K562 (cell line): ENCODE measurements at regions not wholly inside any gene's neighbourhood (a gene's known extent, or its start where the extent isn't known, plus 50 kb on each side); places are given as distances from the start of the nearest gene placed in this dataset.

ENCODE experiments used
- ATAC-seq: fragments of 200-7000 bp; cut with Tn5 transposase; 3 replicates; pipeline ENCODE4 v1.9.1; 2020; ENCODE audit warnings: moderate library complexity
- BruUV-seq: library from RNA; stranded (reverse); fragments of 400-500 nt; replicated peaks from 2 replicates; lab custom pipeline; 2021; lab: Mats Ljungman, UMichigan
- CTCF ChIA-PET: fragments of 300-600 bp; formaldehyde crosslinking; extraction: SDS; loops from one replicate; lab custom pipeline; 2021; ENCODE audit warnings: low intra/inter-chr PET ratio; lab: Yijun Ruan, JAX
- POLR2A ChIA-PET: fragments of 300-600, 350-650 bp; sonication (Branson Sonifier 250); formaldehyde crosslinking; extraction: SDS; loops from one replicate; lab custom pipeline; 2021; ENCODE audit warnings: antibody characterized with exemption, inconsistent platforms; lab: Yijun Ruan, JAX
- DNase-seq, 4 experiments: peaks; one replicate each; pipeline versions ENCODE4 v3.0.0 to v3.0.0-alpha.2; 2011 to 2018; ENCODE audit warnings: low spot score in 3 of 4, mixed read lengths in 3 of 4; ENCODE audit errors: extremely low read depth in 1 of 4
- FAIRE-seq: peaks from 2 replicates; lab custom pipeline; 2011; peaks lifted over from hg19 to GRCh38; lab: Jason Lieb, UNC
- H2AFZ ChIP-seq: 2 replicates; pipeline ENCODE4 v1.6.0; 2011; ENCODE audit warnings: low read depth, low read length, control low read depth, inconsistent platforms
- H3K27ac ChIP-seq: fragments of 200-600 bp; 3 replicates; pipeline ENCODE4 v1.8.0; 2011; ENCODE audit warnings: low read depth, mild to moderate bottlenecking, control low read depth, inconsistent platforms, low read length, moderate library complexity, mixed read lengths; ENCODE audit errors: extremely low read depth
- H3K27me3 ChIP-seq, 2 experiments: fragments of 300-600 bp in 1 of 2; 2 replicates in 1 of 2; 3 replicates in 1 of 2; pipeline versions ENCODE4 v1.6.0 to v1.8.0; 2011; ENCODE audit warnings: inconsistent platforms in 2 of 2, low read length in 2 of 2, mild to moderate bottlenecking in 1 of 2, mixed read lengths in 1 of 2, moderate library complexity in 1 of 2; ENCODE audit not compliant: control insufficient read depth in 2 of 2, insufficient read depth in 2 of 2
- H3K36me3 ChIP-seq: fragments of 300-600 bp; 3 replicates; pipeline ENCODE4 v1.8.0; 2011; ENCODE audit warnings: mild to moderate bottlenecking, low read length, inconsistent platforms; ENCODE audit not compliant: control insufficient read depth, insufficient read depth
- H3K4me1 ChIP-seq, 2 experiments: fragments of 200-600 bp in 1 of 2; replicated peaks in 1 of 2; 2 replicates in 1 of 2; 3 replicates in 1 of 2; pipeline versions ENCODE4 v1.5.1 to v1.8.0; 2011; ENCODE audit warnings: inconsistent platforms in 2 of 2, low read length in 2 of 2, mild to moderate bottlenecking in 1 of 2, mixed read lengths in 1 of 2, moderate library complexity in 1 of 2; ENCODE audit not compliant: control insufficient read depth in 2 of 2, insufficient read depth in 2 of 2
- H3K4me2 ChIP-seq: 2 replicates; pipeline ENCODE4 v1.6.1; 2011; ENCODE audit warnings: low read length, control low read depth, inconsistent platforms, mixed read lengths; ENCODE audit not compliant: insufficient read depth
- H3K4me3 ChIP-seq: fragments of 200-600 bp; sonication (generic), shearing (Covaris generic); 2 replicates; pipeline ENCODE4 v1.5.1; 2016; ENCODE audit warnings: control low read depth, inconsistent platforms
- H3K79me2 ChIP-seq: fragments of 200-600 bp; 3 replicates; pipeline ENCODE4 v1.8.0; 2011; ENCODE audit warnings: low read length, inconsistent platforms; ENCODE audit not compliant: control insufficient read depth, insufficient read depth
- H3K9ac ChIP-seq, 2 experiments: 2 replicates each; pipeline versions ENCODE4 v1.6.0 to v1.6.1; 2011; ENCODE audit warnings: low read depth in 2 of 2, low read length in 2 of 2, control low read depth in 1 of 2, inconsistent platforms in 1 of 2, mild to moderate bottlenecking in 1 of 2, mixed read lengths in 1 of 2; ENCODE audit not compliant: insufficient read depth in 1 of 2
- H3K9me1 ChIP-seq: one replicate; pipeline ENCODE4 v1.6.0; 2011; ENCODE audit warnings: inconsistent platforms, mild to moderate bottlenecking, low read length, moderate library complexity; ENCODE audit not compliant: control insufficient read depth, insufficient read depth
- H3K9me3 ChIP-seq: replicated peaks from 2 replicates; pipeline ENCODE4 v1.5.1; 2011; ENCODE audit warnings: low read depth, low read length, inconsistent platforms; ENCODE audit not compliant: control insufficient read depth, insufficient read depth
- H4K20me1 ChIP-seq: replicated peaks from 2 replicates; pipeline ENCODE4 v1.6.1; 2011; ENCODE audit warnings: low read length, inconsistent platforms, mixed read lengths; ENCODE audit not compliant: control insufficient read depth, insufficient read depth
- BRD4 ChIP-seq: fragments of 200-600 bp; sonication (generic); IDR thresholded peaks from 2 replicates; pipeline ENCODE4 v1.6.1; 2017; ENCODE audit warnings: inconsistent platforms
- CHD1 ChIP-seq: fragments of 200-600 bp; sonication (generic); IDR thresholded peaks from one replicate; pipeline ENCODE4 v1.6.1; 2012; ENCODE audit warnings: mild to moderate bottlenecking, moderate library complexity, low read length, inconsistent platforms
- DMBX1 ChIP-seq: fragments of 250-450 bp; sonication (Bioruptor Pico); IDR thresholded peaks from 2 replicates; pipeline ENCODE4 v1.8.0; 2022; ENCODE audit warnings: inconsistent platforms, mild to moderate bottlenecking, moderate library complexity, borderline replicate concordance
- ETV5 ChIP-seq: sonication (generic); formaldehyde crosslinking; IDR thresholded peaks from 2 replicates; pipeline ENCODE4 v1.4.0; 2020; ENCODE audit warnings: low read depth, mild to moderate bottlenecking, missing genetic modification reagents
- NFYB ChIP-seq: IDR thresholded peaks from 2 replicates; pipeline ENCODE4 v1.6.1; 2011; ENCODE audit warnings: mild to moderate bottlenecking, moderate library complexity; ENCODE audit not compliant: insufficient read length; ENCODE audit errors: extremely low read depth
- RBBP5 ChIP-seq: fragments of 200-600 bp; sonication (generic); IDR thresholded peaks from 2 replicates; pipeline ENCODE4 v1.6.1; 2012; ENCODE audit warnings: borderline replicate concordance, mild to moderate bottlenecking, low read length, control low read depth, inconsistent platforms; ENCODE audit not compliant: insufficient read depth, poor library complexity, severe bottlenecking
- SUPT5H ChIP-seq: fragments of 450-650 bp; IDR thresholded peaks from 2 replicates; pipeline ENCODE4 v1.6.1; 2016
- TFE3 ChIP-seq: fragments of 450-650 bp; formaldehyde crosslinking; IDR thresholded peaks from 2 replicates; pipeline ENCODE4 v1.4.0; 2020; ENCODE audit warnings: mild to moderate bottlenecking, mixed read lengths
- ZNF184 ChIP-seq: sonication (generic); formaldehyde crosslinking; IDR thresholded peaks from 2 replicates; pipeline ENCODE4 v1.5.0; 2020; ENCODE audit warnings: missing genetic modification reagents
- ZNF449 ChIP-seq: fragments of 250-450 bp; sonication (Bioruptor Pico); IDR thresholded peaks from 2 replicates; pipeline ENCODE4 v1.8.0; 2022; ENCODE audit warnings: moderate library complexity, mild to moderate bottlenecking, inconsistent platforms
- ZNF717 ChIP-seq: fragments of 250-450 bp; sonication (Bioruptor Pico); IDR thresholded peaks from 2 replicates; pipeline ENCODE4 v1.5.0; 2021
- WGBS: fragments of 100-300 bp; shearing (Covaris generic); methylation state at CpG from one replicate; pipeline ENCODE4 v1.1.6; 2016; ENCODE audit warnings: low coverage, mixed read lengths; ENCODE audit not compliant: insufficient coverage; ENCODE audit errors: missing lambda C conversion rate; 5-methylcytosine and 5-hydroxymethylcytosine counted together
- in situ Hi-C: fragments of 300-500 bp; cut with MboI; formaldehyde crosslinking; loops from 4 replicates; pipeline ENCODE4 v1.15.0; 2018; ENCODE audit warnings: inconsistent platforms, mixed read lengths
- intact Hi-C: fragments of 100-400 bp; cut with micrococcal nuclease; formaldehyde crosslinking; loops from 2 replicates; pipeline ENCODE4 v1.14.2; 2022
- TF ChIP-seq, protein P1 (sequence below): fragments of 250-450 bp; sonication (Bioruptor Pico); IDR thresholded peaks from 2 replicates; pipeline ENCODE4 v1.5.0; 2021; ENCODE audit warnings: mild to moderate bottlenecking, borderline replicate concordance

GRCh38 chr3:104696470-104696869 lies 670.2 kb upstream of the ALCAM start:
- H2AFZ ChIP-seq: no peak overlapping the region
- H3K4me2 ChIP-seq: no peak overlapping the region
- CTCF ChIA-PET: no interaction called here
- H3K27me3 ChIP-seq: no peaks in the 10 kb centered on the region
- intact Hi-C loops: no loop called here
- in situ Hi-C loops: no loop called here
- TF ChIP-seq ZNF717 (no peak), RBBP5 (no peak), ZNF184 (CRISPR knock-in tag) (no peak), BRD4 (no peak), ZNF449 (no peak), ETV5 (CRISPR knock-in tag) (no peak), SUPT5H (no peak), NFYB (no peak), DMBX1 (no peak), TFE3 (CRISPR knock-in tag) (no peak), CHD1 (no peak)
- TF ChIP-seq, protein P1, sequence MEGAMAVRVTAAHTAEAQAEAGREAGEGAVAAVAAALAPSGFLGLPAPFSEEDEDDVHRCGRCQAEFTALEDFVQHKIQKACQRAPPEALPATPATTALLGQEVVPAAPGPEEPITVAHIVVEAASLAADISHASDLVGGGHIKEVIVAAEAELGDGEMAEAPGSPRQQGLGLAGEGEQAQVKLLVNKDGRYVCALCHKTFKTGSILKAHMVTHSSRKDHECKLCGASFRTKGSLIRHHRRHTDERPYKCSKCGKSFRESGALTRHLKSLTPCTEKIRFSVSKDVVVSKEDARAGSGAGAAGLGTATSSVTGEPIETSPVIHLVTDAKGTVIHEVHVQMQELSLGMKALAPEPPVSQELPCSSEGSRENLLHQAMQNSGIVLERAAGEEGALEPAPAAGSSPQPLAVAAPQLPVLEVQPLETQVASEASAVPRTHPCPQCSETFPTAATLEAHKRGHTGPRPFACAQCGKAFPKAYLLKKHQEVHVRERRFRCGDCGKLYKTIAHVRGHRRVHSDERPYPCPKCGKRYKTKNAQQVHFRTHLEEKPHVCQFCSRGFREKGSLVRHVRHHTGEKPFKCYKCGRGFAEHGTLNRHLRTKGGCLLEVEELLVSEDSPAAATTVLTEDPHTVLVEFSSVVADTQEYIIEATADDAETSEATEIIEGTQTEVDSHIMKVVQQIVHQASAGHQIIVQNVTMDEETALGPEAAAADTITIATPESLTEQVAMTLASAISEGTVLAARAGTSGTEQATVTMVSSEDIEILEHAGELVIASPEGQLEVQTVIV (CRISPR knock-in tag): no peak
- TF ChIP-seq, all 486 proteins: peak for 0
- no peak for ATAC-seq
- WGBS: under 1% methylated on average over 8 of the region's 8 CpGs
- POLR2A ChIA-PET: no interaction called here
- no peaks in the 10 kb centered on the region for H4K20me1 ChIP-seq
- no peak for DNase-seq
- H3K27ac ChIP-seq: no peak overlapping the region
- FAIRE-seq: no peak
- H3K36me3 ChIP-seq: no peaks in the 10 kb centered on the region
- no TSS peak for BruUV-seq
- no peaks in the 10 kb centered on the region for H3K79me2 ChIP-seq
- no peaks in the 10 kb centered on the region for H3K4me1 ChIP-seq
- H3K9me3 ChIP-seq: no peaks in the 10 kb centered on the region
- no peak overlapping the region for H3K9ac ChIP-seq
- H3K9me1 ChIP-seq: no peaks in the 10 kb centered on the region
- no peak overlapping the region for H3K4me3 ChIP-seq
